HG03060 (cell line): ENCODE measurements at regions not wholly inside any gene's neighbourhood (a gene's known extent, or its start where the extent isn't known, plus 50 kb on each side); places are given as distances from the start of the nearest gene placed in this dataset.

Experiments used
- ATAC-seq: cut with Tn5 transposase; IDR thresholded peaks from one replicate; pipeline ENCODE4 v1.9.1; 2021; ENCODE audit warnings: low read depth, moderate number of reproducible peaks; ENCODE audit not compliant: unreplicated experiment

DNA sequence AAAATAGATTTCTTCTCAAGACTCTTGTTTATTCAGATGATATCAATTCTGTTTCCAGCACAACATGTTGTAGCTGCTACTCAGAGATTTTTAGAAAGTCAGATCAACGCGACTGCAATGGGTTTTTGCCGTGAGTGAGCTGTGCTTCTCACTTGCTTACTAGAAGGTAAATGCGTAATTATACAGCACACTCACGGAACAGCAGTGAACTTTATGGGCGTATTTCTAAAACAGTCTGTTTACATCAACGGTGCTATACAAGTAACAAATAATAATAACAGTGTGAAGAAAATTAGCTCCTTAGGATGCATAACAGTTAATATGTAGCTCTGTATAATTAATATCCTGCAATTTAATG lies 533.6 kb downstream of the RNF144A start:
- ATAC-seq = no peak

DNA sequence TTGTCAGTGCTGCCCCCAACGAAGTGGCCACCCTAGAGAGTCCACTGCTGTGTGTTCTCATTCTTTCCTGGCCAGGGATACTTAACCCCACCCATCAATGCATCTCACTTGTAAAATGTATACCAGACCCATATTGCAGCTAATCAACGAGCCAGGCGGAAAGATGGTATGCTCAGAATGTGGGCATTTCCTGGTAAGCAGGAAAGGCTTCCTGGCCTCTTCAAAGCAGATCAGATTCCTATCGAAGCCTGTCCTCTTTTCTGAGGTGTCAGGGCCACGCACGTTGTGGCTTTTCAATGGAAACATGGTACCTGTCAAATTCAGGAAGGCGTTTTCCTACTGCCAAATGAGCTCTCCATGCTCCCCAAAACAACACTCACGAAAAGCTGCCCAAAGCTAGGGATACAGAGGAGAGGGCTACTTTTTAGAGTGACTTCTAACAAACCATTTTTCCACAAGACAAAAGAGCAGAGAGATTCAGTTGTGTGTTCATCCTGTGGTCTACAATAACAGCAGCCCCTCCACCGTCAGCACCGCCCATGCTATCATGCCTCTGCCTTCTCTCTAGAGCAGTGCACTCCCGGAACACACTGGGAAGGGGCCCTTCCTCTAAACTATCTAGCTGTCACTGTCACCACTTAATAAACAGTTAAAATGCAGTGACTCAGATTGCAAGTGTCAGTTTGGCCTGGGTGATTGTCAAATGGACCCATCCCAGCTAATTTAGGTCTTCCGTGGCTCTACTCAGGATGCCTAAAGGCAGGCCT lies 535.1 kb downstream of the RNF144A start:
- ATAC-seq = no peak

DNA sequence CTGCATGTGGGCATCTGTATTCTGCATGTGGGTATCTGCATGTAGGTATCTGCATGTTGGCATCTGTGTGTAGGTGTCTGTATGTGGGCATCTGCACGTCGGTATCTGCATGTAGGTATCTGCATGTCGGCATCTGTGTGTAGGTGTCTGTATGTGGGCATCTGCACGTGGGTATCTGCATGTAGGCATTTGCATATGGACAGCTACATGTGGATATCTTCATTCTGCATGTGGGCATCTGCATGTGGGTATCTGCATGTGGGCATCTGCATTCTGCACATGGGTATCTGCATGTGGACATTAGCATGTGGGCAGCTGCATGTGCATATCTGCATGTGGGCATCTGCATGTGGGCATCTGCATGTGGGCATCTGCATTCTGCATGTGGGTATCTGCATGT lies 537.4 kb downstream of the RNF144A start:
- no peak for ATAC-seq

DNA sequence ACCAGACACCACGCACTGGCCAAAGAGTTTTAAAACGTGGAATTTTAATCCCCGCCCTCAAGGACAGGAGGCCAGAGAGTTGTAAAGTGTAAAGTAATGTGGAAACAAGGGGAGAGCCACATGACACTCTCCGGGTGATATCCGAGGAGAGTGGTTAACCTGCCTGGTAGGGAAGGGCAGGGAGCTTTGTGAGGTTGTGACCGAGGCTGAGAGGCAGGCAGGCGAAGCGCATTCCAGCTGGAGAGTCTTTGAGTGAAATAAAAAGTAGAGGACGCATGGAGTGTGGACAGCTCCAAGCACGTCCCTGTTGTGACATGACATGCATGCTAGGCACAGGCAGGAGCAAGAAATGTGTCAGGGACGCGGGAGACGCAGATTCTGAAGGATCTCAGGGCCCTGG lies 539.5 kb downstream of the RNF144A start:
- no peak for ATAC-seq

DNA sequence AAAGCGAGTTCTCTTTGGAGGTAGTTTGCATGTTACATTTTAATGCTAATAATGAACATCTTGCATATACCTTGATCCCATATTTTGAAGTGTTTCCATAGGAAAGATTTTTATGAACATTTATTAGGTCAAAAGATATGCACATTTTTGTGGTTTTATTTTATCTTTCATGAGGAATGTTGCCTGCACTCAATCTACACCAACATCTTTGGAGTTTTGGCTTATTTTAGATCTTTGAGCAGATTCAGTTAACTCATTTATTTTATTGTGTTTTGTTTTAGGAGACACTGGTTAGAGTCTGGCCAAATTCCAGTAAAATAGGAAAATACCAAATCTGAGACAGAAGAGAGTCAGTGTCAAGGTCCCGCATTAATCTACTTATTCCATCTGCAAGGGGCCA lies 540.9 kb downstream of the RNF144A start:
- ATAC-seq = no peak

DNA sequence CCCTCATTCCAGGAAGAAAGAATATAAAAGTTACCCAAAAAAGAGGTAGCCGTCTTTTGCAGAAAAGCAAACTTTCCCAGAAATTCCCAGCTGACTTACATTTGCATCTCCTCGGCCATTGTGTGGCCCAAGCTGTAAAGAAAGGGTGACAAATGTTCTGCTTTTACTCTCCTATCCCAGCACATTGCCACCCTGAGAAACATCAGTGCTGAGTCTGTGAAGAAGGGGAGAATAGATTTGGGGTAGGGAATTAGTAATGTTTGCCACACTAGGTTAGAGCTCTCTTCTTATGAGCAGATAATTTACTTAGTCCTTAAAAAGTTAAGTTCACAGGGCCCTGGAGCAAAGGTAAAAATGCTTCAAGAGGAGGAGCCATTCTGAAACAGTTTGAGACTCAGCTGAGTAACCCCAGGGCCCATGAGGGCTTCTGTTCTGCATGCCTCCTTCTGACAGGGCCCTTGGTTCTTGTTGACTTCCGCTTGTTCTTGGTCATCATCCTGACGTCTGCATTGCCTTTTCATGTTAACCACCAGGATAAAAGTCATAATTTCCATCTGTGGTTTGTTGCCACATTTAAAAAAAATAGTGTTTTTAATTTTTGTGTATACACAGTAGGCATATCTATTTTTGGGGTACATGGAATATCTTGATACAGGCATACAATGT lies 550.7 kb downstream of the RNF144A start:
- no peak for ATAC-seq

DNA sequence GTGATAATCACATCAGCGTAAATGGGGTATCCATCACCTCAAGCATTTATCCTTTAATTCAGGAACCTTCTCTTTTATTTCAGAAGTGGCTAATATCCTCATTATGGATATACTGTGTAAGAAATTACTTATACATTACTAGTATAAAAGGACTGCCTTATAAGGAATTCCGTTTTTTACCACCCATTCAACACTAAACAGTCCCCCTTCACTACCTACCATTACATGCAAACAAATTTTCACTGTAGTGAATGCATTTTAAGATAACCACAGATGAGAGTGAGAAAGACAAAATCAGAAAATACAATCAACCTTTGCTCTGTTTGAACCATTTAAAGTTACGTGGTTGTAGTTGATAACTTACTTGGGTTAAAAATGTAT lies 551.2 kb downstream of the RNF144A start:
- no peak for ATAC-seq

DNA sequence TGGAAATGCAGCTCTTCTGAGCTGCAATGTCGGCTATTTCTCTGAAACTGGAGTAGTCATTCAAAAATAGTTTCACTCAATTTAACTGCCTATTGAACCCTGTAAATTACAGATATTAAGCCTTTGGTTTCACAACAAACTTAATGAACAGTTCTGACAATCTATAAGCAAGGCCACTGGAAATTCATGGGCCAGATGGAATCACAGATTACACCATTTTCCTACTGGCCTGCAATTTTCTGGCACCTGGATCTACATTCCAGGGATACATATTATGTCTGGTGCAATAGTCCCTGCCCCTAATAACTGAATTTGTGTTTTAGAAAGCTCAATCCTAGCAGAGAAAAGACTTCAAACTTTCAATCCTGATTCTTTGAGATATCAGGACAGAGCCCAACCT lies 551.7 kb downstream of the RNF144A start:
- no peak for ATAC-seq

DNA sequence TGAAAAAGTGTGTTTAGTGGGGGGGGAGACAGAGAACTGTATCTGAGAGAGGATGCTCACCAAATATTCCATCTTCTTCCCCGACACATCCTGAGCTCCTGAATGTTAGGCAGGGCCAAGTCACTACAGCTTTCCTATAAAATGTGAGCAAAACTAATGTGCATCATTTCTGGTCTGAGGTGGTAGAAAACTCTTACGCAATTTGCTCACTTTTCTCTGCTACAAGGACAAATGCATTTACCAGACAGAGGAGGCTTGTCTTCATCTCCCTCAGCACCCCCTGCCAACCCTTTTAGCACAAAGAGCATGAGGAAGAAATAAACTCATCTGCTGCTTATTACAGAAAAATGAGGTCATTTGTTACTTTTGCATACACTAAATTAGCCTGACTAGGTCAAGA lies 554.0 kb downstream of the RNF144A start:
- ATAC-seq = no peak

DNA sequence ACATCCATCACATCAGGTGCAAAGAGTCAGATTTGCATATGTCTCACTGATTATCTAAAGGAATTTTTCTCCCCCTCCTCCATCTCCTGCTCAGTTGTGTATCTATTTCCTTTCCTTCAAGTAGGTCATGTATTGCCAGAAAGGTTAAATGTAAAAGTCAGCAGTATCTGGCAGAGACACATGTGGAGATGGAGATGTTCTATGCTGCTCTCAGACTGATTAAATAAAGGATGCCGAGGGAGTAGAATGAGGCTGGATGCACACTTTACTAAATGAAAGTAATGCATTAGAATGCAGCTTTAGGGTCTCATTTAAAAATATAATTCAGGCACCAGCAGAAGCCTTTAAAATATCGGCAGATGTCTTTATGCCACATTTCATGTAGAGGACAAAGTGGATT lies 555.3 kb downstream of the RNF144A start:
- ATAC-seq = no peak

DNA sequence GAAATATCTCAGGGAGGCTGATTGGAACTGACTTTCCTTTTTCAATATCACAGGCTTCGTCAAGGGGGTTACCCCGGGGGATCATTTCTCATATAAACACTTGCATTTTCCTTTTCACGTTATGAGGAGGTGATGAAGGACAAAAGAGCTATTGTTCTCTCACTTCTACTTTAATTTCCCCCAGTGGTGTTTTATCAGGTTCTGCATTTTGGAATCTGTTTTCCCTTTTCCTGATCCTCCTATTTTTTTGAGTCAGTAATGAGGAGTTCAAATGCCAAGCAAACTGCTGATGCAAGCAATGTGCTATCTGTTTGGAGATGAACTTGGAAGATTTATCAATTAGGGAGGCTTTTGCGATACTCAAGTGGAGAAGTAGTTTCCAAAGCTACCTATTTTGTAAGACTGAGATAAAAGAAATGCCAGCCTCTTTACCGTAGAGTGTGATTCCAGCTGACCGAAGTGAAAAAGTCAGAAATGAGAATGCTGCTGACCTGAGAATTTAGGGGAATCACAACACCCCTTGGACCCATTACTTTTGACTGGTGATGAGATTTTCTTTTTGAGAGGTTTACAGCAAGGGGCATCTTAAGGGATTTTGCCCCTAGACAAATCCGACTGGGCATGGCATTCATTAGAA lies 556.0 kb downstream of the RNF144A start:
- ATAC-seq = no peak

DNA sequence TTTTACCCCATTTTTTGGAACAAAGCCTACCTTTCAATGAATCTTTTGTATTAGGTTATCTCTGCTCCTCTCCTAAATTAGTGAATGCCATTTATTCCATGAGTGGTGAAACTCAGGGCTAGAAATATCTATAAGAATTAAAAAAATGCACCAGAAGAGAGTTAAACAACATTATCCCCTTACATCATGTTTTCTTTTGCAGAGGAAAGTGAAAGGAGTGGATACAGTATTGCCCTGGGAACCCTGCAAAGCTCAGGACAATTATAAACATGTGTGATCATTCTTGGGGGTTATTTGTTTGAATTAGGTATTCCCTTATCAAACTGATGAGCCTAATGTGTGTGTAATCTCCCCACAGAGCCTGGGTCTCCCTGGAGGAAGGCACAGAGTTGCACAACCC lies 559.2 kb downstream of the RNF144A start:
- ATAC-seq = no peak

DNA sequence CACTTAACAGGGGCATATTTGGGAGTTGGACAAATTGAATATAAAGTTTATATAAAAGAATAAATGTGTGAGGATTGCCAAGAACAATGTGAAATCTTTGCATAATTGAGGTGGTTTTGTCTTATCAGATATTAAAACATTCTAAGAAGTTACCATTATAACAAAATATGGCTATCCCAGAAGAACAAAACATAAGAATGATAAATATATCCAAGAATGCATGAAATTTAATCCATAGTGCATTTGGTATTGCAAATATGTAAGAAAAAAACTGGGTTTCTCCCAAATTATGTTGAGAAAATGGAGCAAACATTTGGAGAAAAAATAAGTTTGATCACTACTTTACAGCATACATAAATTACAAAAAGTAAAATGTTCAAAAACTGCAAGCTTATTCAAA lies 562.4 kb downstream of the RNF144A start:
- no peak for ATAC-seq

DNA sequence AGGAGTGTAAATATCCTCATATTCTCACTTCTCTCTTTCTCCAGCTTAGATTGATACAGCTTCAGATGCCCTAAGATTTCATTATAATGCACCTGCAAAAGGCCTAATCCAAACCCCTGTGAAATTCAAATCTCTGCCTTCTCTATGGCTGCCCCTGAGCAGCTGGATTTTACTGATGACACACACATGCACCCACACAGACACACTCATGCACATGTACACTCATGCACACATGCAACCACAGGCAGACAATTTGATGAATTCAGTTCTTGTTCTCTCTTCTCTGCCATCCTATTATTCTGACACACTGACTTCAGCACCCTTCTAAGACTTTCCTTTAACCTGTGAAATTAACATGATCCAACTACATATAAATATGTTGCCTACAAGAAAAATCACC lies 563.2 kb downstream of the RNF144A start:
- no peak for ATAC-seq

DNA sequence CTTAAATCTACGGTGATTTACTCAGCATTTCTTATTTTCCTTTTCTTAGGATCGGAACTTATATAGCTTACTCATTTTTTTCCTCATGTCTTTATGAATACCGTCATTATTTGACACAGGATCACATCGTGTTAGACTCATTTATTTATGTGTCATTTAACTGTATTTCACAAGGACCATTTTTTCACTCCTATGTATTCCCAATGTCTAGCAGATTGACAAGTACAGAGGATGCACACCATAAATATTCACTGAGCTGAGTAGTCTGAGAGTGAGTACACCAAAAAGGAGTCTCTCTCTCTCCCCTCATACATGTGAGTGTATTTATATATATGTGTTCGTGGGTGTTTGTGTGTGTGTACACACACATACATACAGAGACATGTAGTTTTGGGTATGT lies 573.5 kb downstream of the RNF144A start:
- no peak for ATAC-seq

DNA sequence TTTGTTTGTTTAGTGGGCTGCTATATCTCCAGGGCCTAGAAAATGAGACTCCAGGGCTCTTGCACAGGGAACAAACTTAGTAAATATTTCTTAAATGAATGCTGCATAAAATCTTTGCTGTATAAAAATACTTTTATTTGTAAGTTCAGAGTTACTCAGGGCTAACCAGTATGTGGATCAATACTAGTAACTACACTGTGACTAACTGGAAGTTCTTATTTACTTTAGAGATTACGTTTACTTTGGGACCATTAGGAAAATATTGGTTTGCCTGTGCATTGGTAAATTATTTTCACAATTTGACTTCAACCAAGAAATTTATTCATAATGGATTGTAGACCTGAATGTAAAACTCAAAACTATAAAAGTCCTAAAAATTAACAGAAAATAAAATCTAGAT lies 575.5 kb downstream of the RNF144A start:
- no peak for ATAC-seq

DNA sequence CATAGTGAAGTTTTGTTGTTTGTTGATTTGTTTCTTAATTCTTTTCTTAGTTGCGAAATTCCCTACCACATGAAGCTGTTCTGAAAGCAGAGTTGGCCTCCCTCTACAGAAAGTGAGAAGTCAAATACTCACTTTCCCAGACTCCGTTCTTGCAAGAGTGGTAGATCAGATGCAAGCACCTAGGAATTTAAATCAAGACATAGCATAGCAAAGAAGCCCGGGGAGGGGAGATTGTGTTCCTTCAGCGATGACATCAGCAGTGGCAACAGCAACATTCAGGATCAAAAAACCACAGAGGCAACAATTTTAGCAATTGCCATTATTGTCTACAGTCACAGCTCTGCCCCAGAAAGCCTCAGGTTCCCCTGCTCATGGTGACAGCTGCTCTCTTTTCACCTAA lies 580.0 kb downstream of the RNF144A start:
- ATAC-seq = no peak

DNA sequence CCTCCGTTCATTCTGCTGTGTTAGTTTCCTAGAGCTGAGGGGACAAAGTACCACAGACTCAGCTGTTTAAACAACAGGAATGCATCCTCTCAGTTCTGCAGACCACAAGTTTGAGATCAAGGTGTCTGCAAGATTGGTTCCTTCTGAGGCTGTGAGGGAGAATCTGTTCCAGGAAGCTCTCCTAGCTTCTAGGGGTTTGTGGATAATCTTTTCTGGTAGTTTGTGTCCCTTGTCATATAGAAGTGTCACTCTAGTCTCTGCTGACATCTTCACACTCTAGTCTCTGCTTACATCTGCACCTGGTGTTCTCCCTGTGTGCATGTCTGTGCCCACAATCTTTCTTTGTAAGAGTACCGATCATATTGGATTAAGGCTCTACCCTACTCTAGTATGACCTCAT lies 581.8 kb downstream of the RNF144A start:
- no peak for ATAC-seq

DNA sequence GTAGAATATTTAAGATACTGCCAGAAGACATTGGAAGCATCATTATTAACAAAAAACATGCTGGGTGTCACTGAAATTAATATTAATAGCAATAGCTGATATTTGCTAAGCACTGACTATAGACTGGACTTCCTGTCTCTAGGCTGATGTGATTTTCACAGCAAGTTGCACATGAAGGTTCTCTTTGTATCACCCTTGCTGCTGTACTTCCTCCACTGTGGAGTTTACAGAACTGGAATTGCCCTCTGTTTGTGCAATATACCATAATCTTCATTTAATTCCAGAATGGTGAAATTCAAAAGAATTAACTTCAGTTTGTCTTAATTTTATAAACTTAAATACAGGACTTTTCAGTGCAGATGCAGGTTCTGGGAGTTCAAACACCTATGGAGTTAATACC lies 585.1 kb downstream of the RNF144A start:
- ATAC-seq = no peak

DNA sequence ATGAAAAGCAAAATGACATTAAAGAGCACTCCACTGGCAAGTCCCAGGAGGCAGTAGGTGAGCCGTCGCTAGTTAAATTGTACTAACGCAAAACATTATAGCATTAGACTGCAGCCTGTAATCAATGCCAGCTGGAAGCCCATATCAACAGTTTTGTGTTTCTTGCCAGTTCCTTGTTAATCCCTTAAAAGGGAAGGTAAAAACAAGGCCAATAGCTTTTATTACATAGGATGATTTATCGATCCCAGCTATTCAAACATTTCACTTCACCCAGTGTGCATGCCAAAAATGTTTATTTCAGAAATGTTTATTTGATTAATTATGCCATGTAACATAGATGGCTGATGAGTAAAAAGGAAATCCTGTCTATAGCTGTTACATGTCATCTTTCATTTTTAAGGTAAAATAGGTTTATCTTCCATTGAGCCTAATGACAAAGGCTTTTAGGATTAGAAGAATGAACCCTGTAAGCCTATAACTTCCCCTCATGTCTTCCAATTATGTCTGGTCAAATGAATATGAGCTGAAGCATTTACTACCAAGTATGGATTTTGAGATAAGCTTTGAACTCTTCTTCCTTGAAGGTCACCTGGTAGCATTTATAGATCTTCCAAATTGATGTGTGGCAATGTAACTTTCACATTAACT lies 591.2 kb downstream of the RNF144A start:
- ATAC-seq = no peak

DNA sequence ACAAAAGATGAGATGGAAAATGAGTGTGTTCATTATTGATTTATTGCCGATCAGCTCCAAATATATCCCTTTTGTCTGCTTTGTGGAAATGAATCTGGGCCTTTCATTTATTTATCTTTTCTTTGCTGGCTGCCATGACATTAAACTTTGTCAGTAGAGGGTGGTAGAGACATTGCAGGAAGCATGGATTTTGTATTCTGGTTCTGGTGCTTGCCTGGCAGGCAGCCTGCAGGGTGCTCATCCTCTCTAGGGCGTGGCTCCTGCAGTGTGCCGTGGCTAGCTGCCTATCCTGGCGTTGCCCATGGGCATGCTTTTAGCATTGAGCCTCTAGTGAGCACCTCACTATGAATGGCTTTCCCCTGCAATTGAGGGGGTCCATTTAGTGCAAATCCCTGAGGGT lies 593.1 kb downstream of the RNF144A start:
- no peak for ATAC-seq

DNA sequence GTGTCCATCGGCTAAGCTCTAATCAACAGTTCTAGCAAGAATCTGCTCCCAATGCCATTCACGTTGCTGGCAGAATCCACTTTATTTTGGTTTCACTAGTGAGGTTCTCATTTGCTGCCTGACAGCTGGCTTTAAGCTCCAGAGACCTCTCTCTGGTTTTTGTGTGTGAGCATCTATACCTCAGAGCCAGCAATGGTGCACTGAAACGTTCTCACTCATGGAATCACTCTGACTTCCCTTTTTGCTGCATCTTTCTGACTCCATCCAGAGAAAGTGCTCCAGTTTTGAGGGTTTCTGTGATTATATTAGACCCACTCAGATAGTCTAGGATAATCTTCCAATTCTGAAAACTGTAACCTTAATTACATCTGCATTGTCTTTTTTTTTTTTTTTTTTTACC lies 596.6 kb downstream of the RNF144A start:
- no peak for ATAC-seq
